OCI-LY7 (cell line): ENCODE measurements at regions not wholly inside any gene's neighbourhood (a gene's known extent, or its start where the extent isn't known, plus 50 kb on each side); places are given as distances from the start of the nearest gene placed in this dataset.
A peak's percentile ranks its signal among the peaks of the same experiment; 100 is the strongest.

Source experiments
- BruUV-seq: library from RNA; stranded (reverse); fragments of 400-500 nt; replicated peaks from 2 replicates; lab custom pipeline; 2021; lab: Mats Ljungman, UMichigan
- CTCF ChIA-PET: fragments of 300-600 bp; sonication (Branson Sonifier 250); formaldehyde crosslinking; loops from one replicate; lab custom pipeline; 2022; ENCODE audit warnings: antibody characterized with exemption; ENCODE audit not compliant: unreplicated experiment; lab: Charles Lee
- POLR2A ChIA-PET: fragments of 300-600 bp; sonication (Branson Sonifier 250); formaldehyde crosslinking; loops from one replicate; lab custom pipeline; 2022; ENCODE audit warnings: antibody characterized with exemption; lab: Charles Lee
- DNase-seq: peaks from one replicate; pipeline ENCODE4 v3.0.0-alpha.2; 2015; ENCODE audit warnings: low spot score
- H2AFZ ChIP-seq: fragments of 200-600 bp; sonication (generic), shearing (Covaris generic); 2 replicates; pipeline ENCODE4 v1.6.1; 2014; ENCODE audit warnings: mild to moderate bottlenecking, antibody characterized with exemption, low read length, moderate library complexity
- H3K27ac ChIP-seq: fragments of 200-600 bp; sonication (generic); 2 replicates; pipeline ENCODE4 v1.5.1; 2014; ENCODE audit warnings: mixed run types, low read depth, mild to moderate bottlenecking, moderate library complexity, low read length, inconsistent platforms; ENCODE audit not compliant: poor library complexity, severe bottlenecking
- H3K36me3 ChIP-seq: fragments of 200-600 bp; sonication (generic); 2 replicates; pipeline ENCODE4 v1.6.1; 2014; ENCODE audit warnings: mild to moderate bottlenecking, antibody characterized with exemption, low read length, moderate library complexity, mixed read lengths; ENCODE audit not compliant: insufficient read depth
- H3K4me1 ChIP-seq: fragments of 200-600 bp; sonication (generic); 2 replicates; pipeline ENCODE4 v1.5.1; 2014; ENCODE audit warnings: mild to moderate bottlenecking, low read length; ENCODE audit not compliant: insufficient read depth, poor library complexity, severe bottlenecking
- H3K4me2 ChIP-seq: fragments of 200-600 bp; sonication (generic); 2 replicates; pipeline ENCODE4 v1.6.1; 2014; ENCODE audit warnings: mild to moderate bottlenecking, low read length
- H3K4me3 ChIP-seq: fragments of 200-600 bp; sonication (generic); 2 replicates; pipeline ENCODE4 v1.5.1; 2014; ENCODE audit warnings: mild to moderate bottlenecking, low read depth, low read length; ENCODE audit not compliant: poor library complexity, severe bottlenecking
- H3K79me2 ChIP-seq: fragments of 200-600 bp; sonication (generic); 2 replicates; pipeline ENCODE4 v1.6.1; 2016; ENCODE audit warnings: low read depth, mild to moderate bottlenecking, low read length, moderate library complexity, mixed read lengths; ENCODE audit not compliant: insufficient read depth
- H3K9me2 ChIP-seq: fragments of 200-600 bp; sonication (generic); 2 replicates; pipeline ENCODE4 v1.6.1; 2016; ENCODE audit warnings: mild to moderate bottlenecking, low read length, mixed read lengths; ENCODE audit not compliant: insufficient read depth
- H3K9me3 ChIP-seq: fragments of 200-600 bp; sonication (generic); 2 replicates; pipeline ENCODE4 v1.6.1; 2014; ENCODE audit warnings: mild to moderate bottlenecking, mixed run types, low read length, mixed read lengths
- H4K20me1 ChIP-seq: fragments of 200-600 bp; sonication (generic); 2 replicates; pipeline ENCODE4 v1.6.1; 2014; ENCODE audit warnings: mild to moderate bottlenecking, antibody characterized with exemption, low read length, moderate library complexity, mixed read lengths; ENCODE audit not compliant: insufficient read depth
- CTCF ChIP-seq: fragments of 200-600 bp; sonication (generic); conservative IDR thresholded peaks from 2 replicates; pipeline ENCODE4 v1.5.1; 2014; ENCODE audit warnings: mild to moderate bottlenecking, antibody characterized with exemption, low read length, moderate library complexity, mixed read lengths
- EZH2phosphoT487 ChIP-seq: fragments of 200-600 bp; sonication (generic); IDR thresholded peaks from 2 replicates; pipeline ENCODE4 v1.6.1; 2018; ENCODE audit warnings: low read depth, borderline replicate concordance, mild to moderate bottlenecking, mixed run types, antibody characterized with exemption, low read length, moderate library complexity, mixed read lengths
- intact Hi-C: fragments of 100-400 bp; cut with micrococcal nuclease; formaldehyde crosslinking; loops from one replicate; pipeline ENCODE4 v1.10.0; 2022; ENCODE audit not compliant: unreplicated experiment

- H3K36me3 ChIP-seq = no peaks in the 10 kb centered on the region
- no peak for TF ChIP-seq CTCF
- TF ChIP-seq EZH2phosphoT487 = no peak
- CTCF ChIA-PET = no interaction called here
- no peak for DNase-seq
- BruUV-seq = no TSS peak
- H2AFZ ChIP-seq = no peak overlapping the region
- POLR2A ChIA-PET = interaction anchor here (0.7 kb wide), 1 partner anchor 1134 kb away, joined by 4 read pairs; no protein-coding TSS in a partner anchor
- H3K9me3 ChIP-seq = 0 out of 2 replicates have a peak, but pooled peaks cover 3% of the 10 kb centered on the region
- H4K20me1 ChIP-seq = no peaks in the 10 kb centered on the region
- no peak overlapping the region for H3K4me2 ChIP-seq
- H3K79me2 ChIP-seq = no peaks in the 10 kb centered on the region
- no peak overlapping the region for H3K4me3 ChIP-seq
- intact Hi-C loops = no loop called here
- no peaks in the 10 kb centered on the region for H3K4me1 ChIP-seq
- H3K9me2 ChIP-seq = no peaks in the 10 kb centered on the region
- no peak overlapping the region for H3K27ac ChIP-seq
Observed at GRCh38 chr4:132669786-132670185, 479.3 kb upstream of the PCDH10 start.

- Histone ChIP-seq H3K4me3 (no peak overlapping the region), H3K4me2 (no peak overlapping the region), H2AFZ (no peak overlapping the region; the same call in 1 of the 2 replicates), H3K79me2 (no peaks in the 10 kb centered on the region), H3K4me1 (no peaks in the 10 kb centered on the region), H3K36me3 (no peaks in the 10 kb centered on the region), H3K9me2 (no peaks in the 10 kb centered on the region), H3K9me3 (0 out of 2 replicates have a peak, but pooled peaks cover 3% of the 10 kb centered on the region), H4K20me1 (no peaks in the 10 kb centered on the region), H3K27ac (no peak overlapping the region)
- intact Hi-C loops = no loop called here
- no peak for TF ChIP-seq EZH2phosphoT487
- no peak for TF ChIP-seq CTCF
- no peak for DNase-seq
- POLR2A ChIA-PET = interaction anchor here (0.7 kb wide), 1 partner anchor 1134 kb away, joined by 4 read pairs; no protein-coding TSS in a partner anchor
- BruUV-seq = no TSS peak
- CTCF ChIA-PET = no interaction called here
Observed at GRCh38 chr4:132670557-132670956, 478.5 kb upstream of the PCDH10 start.

GRCh38 chr4:132683957-132684356, 465.1 kb upstream of the PCDH10 start:
- H3K9me3 ChIP-seq = peaks cover 17% of the 10 kb centered on the region
- no peak overlapping the region for H3K4me2 ChIP-seq
- intact Hi-C loops = no loop called here
- ChIA-PET POLR2A (interaction anchor here (0.6 kb wide), 1 partner anchor 1869 kb away, joined by 3 read pairs; no protein-coding TSS in a partner anchor), CTCF (no interaction called here)
- H3K4me1 ChIP-seq = no peaks in the 10 kb centered on the region
- H3K79me2 ChIP-seq = no peaks in the 10 kb centered on the region
- TF ChIP-seq EZH2phosphoT487 (no peak), CTCF (no peak)
- H3K36me3 ChIP-seq = no peaks in the 10 kb centered on the region
- DNase-seq = peak; percentile 31
- no TSS peak for BruUV-seq
- no peak overlapping the region for H3K27ac ChIP-seq
- H4K20me1 ChIP-seq = no peaks in the 10 kb centered on the region
- H3K9me2 ChIP-seq = peaks cover 5% of the 10 kb centered on the region; the same call in 1 of the 2 replicates
- no peak overlapping the region for H3K4me3 ChIP-seq
- no peak overlapping the region for H2AFZ ChIP-seq
